ENCODE measurements at regions not wholly inside any gene's neighbourhood (a gene's known extent, or its start where the extent isn't known, plus 50 kb on each side); places are given as distances from the start of the nearest gene placed in this dataset.

DNA sequence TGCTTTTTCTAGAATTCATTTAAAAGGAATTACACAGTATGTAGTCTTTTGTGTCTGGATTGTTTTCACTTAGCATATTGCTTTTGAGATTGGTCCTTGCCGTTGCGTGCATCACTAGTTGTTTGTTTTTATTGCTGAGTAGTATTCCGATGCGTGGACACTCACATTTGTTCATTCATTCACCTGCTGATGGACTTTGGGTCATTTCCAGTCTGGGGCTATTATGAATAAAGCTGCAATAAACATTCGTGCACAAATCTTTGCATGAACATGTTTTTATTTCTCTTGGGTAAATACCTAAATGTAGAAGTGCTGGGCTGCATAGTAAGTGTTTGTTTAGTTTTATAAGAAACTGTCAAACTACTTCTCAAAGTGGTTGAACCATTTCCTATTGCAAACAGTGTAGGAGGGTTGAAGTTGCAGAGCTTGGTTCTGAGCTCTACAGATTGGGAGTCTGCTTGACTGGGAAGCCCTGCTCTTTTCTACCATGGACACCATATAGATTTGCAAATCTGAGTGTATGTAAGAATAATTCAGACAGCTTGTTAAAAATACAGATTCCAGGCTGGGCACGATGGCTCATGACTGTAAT, 404.7 kb upstream of the PROX1 start:
- TF ChIP-seq POLR2A (IDR thresholded peaks at IDR 0.05; ENCODE audit: low read depth, low read length) (no peak), POLR2AphosphoS5 (IDR thresholded peaks at IDR 0.05; ENCODE audit: low read depth, low read length) (no peak), TAF1 (IDR thresholded peaks at IDR 0.05; ENCODE audit: borderline replicate concordance, low read depth, low read length) (no peak)

Data from GM12892 (cell line).